GM12891 (cell line): ENCODE measurements at regions not wholly inside any gene's neighbourhood (a gene's known extent, or its start where the extent isn't known, plus 50 kb on each side); places are given as distances from the start of the nearest gene placed in this dataset.

ENCODE experiments used
- POLR2A ChIP-seq: IDR thresholded peaks from 2 replicates; pipeline ENCODE4 v1.6.1; 2011; ENCODE audit warnings: low read depth, low read length, control low read depth
- POLR2AphosphoS5 ChIP-seq: IDR thresholded peaks from 2 replicates; pipeline ENCODE4 v1.6.1; 2011; ENCODE audit warnings: low read depth, low read length, control low read depth

DNA sequence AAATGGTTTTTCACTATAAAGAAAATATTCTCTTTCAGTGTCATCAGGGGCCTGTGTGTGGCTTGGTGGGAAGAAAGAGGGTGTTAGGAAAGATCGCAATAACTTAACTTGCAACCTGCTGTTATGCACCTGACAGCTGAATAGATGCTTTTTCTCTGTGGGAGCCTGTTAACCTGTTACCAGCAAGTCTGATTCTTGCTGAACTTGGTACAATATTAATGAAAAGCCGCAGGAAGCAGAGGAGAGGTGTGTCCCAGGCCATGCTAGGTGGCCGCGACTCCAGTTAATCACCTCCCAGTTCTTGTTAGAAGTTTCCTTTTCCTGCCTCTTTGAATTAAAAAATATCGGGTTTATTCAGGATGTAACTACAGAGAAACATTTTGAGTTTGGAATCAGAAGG, 494.8 kb upstream of the AGA start:
- TF ChIP-seq POLR2A (no peak), POLR2AphosphoS5 (no peak)
